ENCODE measurements at regions not wholly inside any gene's neighbourhood (a gene's known extent, or its start where the extent isn't known, plus 50 kb on each side); places are given as distances from the start of the nearest gene placed in this dataset.

DNA sequence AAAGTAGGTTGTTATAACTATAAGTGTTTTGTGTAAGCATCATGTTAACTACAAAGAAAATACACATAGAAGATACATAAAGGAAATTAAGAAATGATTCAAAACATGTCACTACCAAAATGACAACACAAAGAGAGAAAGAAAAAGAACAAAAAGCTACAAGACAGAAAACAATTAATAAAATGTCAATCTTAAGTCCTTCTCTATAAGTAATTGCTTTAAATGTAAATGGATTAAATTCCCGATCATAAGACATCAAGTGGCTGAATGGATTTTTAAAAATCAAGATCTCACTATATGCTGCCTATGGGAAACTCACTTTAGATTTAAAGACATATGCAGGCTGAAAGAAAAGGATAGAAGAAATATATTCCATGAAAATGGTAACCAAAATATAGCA is 232.3 kb upstream of the NFIA start:
- Histone ChIP-seq H3K79me2 (ENCODE audit: insufficient read depth, low read length) (no peaks in the 10 kb centered on the region), H4K20me1 (ENCODE audit: insufficient read depth, low read length) (no peaks in the 10 kb centered on the region), H3K4me3 (replicated peaks in 1 of 3; ENCODE audit: low read depth in 2 of 3, low read length in 3 of 3) (no peak overlapping the region), H3K9me3 (replicated peaks in 1 of 2; ENCODE audit: control insufficient read depth in 1 of 2, insufficient read depth in 1 of 2, low read length in 2 of 2) (no peaks in the 10 kb centered on the region), H3K27me3 (ENCODE audit: control insufficient read depth in 2 of 2, insufficient read depth in 2 of 2, low read length in 2 of 2) (no peaks in the 10 kb centered on the region), H3K27ac (ENCODE audit: low read depth in 1 of 2, low read length in 2 of 2) (no peak overlapping the region), H3K9ac (ENCODE audit: insufficient read depth, low read length, poor library complexity, severe bottlenecking) (no peak overlapping the region), H2AFZ (ENCODE audit: insufficient read depth, low read depth, low read length, poor library complexity, severe bottlenecking) (no peak overlapping the region), H3K36me3 (replicated peaks in 1 of 2; ENCODE audit: control insufficient read depth in 1 of 2, insufficient read depth in 2 of 2, low read length in 2 of 2) (no peaks in the 10 kb centered on the region), H3K4me2 (replicated peaks; ENCODE audit: extremely low read depth, low read length, poor library complexity, severe bottlenecking) (no peak overlapping the region), H3K4me1 (ENCODE audit: control insufficient read depth in 1 of 2, insufficient read depth in 2 of 2, low read length in 2 of 2) (no peaks in the 10 kb centered on the region)
- peak overlapping the region in 1 of 7 donors; percentile 58 for H3K27ac Mint-ChIP-seq
- TF ChIP-seq, protein P1, sequence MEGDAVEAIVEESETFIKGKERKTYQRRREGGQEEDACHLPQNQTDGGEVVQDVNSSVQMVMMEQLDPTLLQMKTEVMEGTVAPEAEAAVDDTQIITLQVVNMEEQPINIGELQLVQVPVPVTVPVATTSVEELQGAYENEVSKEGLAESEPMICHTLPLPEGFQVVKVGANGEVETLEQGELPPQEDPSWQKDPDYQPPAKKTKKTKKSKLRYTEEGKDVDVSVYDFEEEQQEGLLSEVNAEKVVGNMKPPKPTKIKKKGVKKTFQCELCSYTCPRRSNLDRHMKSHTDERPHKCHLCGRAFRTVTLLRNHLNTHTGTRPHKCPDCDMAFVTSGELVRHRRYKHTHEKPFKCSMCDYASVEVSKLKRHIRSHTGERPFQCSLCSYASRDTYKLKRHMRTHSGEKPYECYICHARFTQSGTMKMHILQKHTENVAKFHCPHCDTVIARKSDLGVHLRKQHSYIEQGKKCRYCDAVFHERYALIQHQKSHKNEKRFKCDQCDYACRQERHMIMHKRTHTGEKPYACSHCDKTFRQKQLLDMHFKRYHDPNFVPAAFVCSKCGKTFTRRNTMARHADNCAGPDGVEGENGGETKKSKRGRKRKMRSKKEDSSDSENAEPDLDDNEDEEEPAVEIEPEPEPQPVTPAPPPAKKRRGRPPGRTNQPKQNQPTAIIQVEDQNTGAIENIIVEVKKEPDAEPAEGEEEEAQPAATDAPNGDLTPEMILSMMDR (IDR thresholded peaks at IDR 0.05) = no peak
- no peak for DNase-seq
- intact Hi-C loops (cut with micrococcal nuclease) = loop anchor here in 1 of 2 donors (5.0 kb wide), 1 partner anchor 192 kb away; no protein-coding TSS in a partner anchor
- no CpG with 5 or more reads among the region's 1 CpG for WGBS (ENCODE audit: insufficient coverage)
- no peaks in the 10 kb centered on the region for H3K4me1 Mint-ChIP-seq
- H3K27me3 Mint-ChIP-seq (ENCODE audit: low read depth in 3 of 3) = peaks cover 0 to 2% (median 2%) of the 10 kb centered on the region in 3 donors
- H3K4me3 Mint-ChIP-seq = no peak overlapping the region
- H3K36me3 Mint-ChIP-seq = no peaks in the 10 kb centered on the region
- peaks cover 0 to 2% (median 0%) of the 10 kb centered on the region in 7 donors for H3K9me3 Mint-ChIP-seq

DNA sequence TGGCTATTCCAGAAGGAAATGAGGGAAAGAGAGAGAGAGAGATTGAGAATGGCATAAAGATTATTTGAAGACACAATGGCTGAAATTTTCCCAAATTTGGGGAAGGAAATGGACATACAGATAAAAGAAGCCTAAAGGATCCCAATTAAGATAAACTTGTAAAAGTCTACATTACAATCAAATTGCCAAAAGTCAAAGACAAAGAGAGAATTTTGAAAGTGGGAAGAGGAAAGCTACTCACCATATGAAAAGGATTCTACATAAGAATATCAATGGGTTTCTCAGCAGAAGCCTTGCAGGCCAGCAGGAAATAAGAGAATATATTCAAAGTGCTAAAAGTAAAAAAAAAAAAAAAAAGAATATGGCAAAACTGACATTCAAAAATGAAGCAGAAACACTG is 233.0 kb upstream of the NFIA start:
- H3K36me3 Mint-ChIP-seq = no peaks in the 10 kb centered on the region
- H3K27me3 Mint-ChIP-seq (ENCODE audit: low read depth in 3 of 3) = peaks cover 0 to 2% (median 2%) of the 10 kb centered on the region in 3 donors
- TF ChIP-seq, protein P1 (IDR thresholded peaks at IDR 0.05) = no peak
- Histone ChIP-seq H3K27me3 (ENCODE audit: control insufficient read depth in 2 of 2, insufficient read depth in 2 of 2, low read length in 2 of 2) (no peaks in the 10 kb centered on the region), H2AFZ (ENCODE audit: insufficient read depth, low read depth, low read length, poor library complexity, severe bottlenecking) (no peak overlapping the region), H3K4me3 (replicated peaks in 1 of 3; ENCODE audit: low read depth in 2 of 3, low read length in 3 of 3) (no peak overlapping the region), H3K4me2 (replicated peaks; ENCODE audit: extremely low read depth, low read length, poor library complexity, severe bottlenecking) (no peak overlapping the region), H3K79me2 (ENCODE audit: insufficient read depth, low read length) (no peaks in the 10 kb centered on the region), H3K27ac (ENCODE audit: low read depth in 1 of 2, low read length in 2 of 2) (no peak overlapping the region), H3K9ac (ENCODE audit: insufficient read depth, low read length, poor library complexity, severe bottlenecking) (no peak overlapping the region), H4K20me1 (ENCODE audit: insufficient read depth, low read length) (no peaks in the 10 kb centered on the region), H3K36me3 (replicated peaks in 1 of 2; ENCODE audit: control insufficient read depth in 1 of 2, insufficient read depth in 2 of 2, low read length in 2 of 2) (no peaks in the 10 kb centered on the region), H3K9me3 (replicated peaks in 1 of 2; ENCODE audit: control insufficient read depth in 1 of 2, insufficient read depth in 1 of 2, low read length in 2 of 2) (no peaks in the 10 kb centered on the region), H3K4me1 (ENCODE audit: control insufficient read depth in 1 of 2, insufficient read depth in 2 of 2, low read length in 2 of 2) (no peaks in the 10 kb centered on the region)
- DNase-seq = no peak
- H3K4me1 Mint-ChIP-seq = no peaks in the 10 kb centered on the region
- no peak overlapping the region for H3K4me3 Mint-ChIP-seq
- H3K27ac Mint-ChIP-seq = no peak overlapping the region
- intact Hi-C loops (cut with micrococcal nuclease) = loop anchor here (5.0 to 10.0 kb wide), 3 partner anchors 193 to 1005 kb away; no protein-coding TSS in a partner anchor
- H3K9me3 Mint-ChIP-seq = peaks cover 0 to 4% (median 2%) of the 10 kb centered on the region in 7 donors
